Lower lobe of right lung (tissue), 2 donors: ENCODE measurements at regions not wholly inside any gene's neighbourhood (a gene's known extent, or its start where the extent isn't known, plus 50 kb on each side); places are given as distances from the start of the nearest gene placed in this dataset.
A peak's percentile ranks its signal among the peaks of the same experiment; 100 is the strongest.
"Not testable (repeated sequence)": the region's sequence is repeated elsewhere in the genome, so short reads cannot be mapped to it uniquely, and the experiment has no call there.

Experiments used
- ATAC-seq, 2 donors: fragments of 200-7000 bp; cut with Tn5 transposase; one replicate each; pipeline ENCODE4 v1.9.1; 2020 to 2022; ENCODE audit warnings: mild to moderate bottlenecking in 2 of 2, moderate library complexity in 2 of 2
- DNase-seq: peaks from one replicate; pipeline ENCODE4 v3.0.0-alpha.2; 2020
- H3K27ac ChIP-seq: fragments of 200-600 bp; one replicate; pipeline ENCODE4 v1.8.0; 2022
- H3K27me3 ChIP-seq: fragments of 200-600 bp; one replicate; pipeline ENCODE4 v1.8.0; 2022; ENCODE audit warnings: low read depth
- H3K36me3 ChIP-seq: fragments of 200-600 bp; one replicate; pipeline ENCODE4 v1.8.0; 2022; ENCODE audit warnings: mild to moderate bottlenecking
- H3K4me1 ChIP-seq: fragments of 200-600 bp; one replicate; pipeline ENCODE4 v1.8.0; 2022
- H3K4me3 ChIP-seq: fragments of 200-600 bp; one replicate; pipeline ENCODE4 v1.8.0; 2022; ENCODE audit warnings: mild to moderate bottlenecking
- H3K9me3 ChIP-seq: fragments of 200-600 bp; one replicate; pipeline ENCODE4 v1.8.0; 2022
- intact Hi-C: fragments of 100-400 bp; cut with DNase I; formaldehyde crosslinking; loops from one replicate; pipeline ENCODE4 v1.11.0; 2022
- TF ChIP-seq, protein P1 (sequence below): fragments of 200-600 bp; IDR thresholded peaks from one replicate; pipeline ENCODE4 v1.8.0; 2022; ENCODE audit warnings: antibody characterized with exemption, mild to moderate bottlenecking
- donor health status: DM: no; HTN: yes; CAD: no; lungs with severe emphysema.

DNA sequence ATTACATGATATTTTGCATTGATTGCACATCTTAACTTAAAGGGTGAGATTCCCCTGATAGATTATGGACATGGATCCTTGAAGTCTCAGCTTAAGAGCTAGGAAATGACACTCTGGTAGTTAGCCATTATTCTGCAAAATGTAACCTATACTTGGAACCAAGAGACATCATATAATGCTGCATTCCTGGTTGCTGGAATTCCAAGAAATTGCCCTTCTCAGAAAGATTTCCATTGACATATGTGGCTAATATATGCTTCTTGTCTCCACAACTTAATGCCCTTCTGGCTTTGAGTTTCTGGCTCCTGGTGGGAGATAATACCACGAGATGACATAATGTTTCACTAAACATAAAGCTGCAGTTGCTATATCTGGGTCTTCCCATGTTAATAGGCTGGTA is 204.4 kb upstream of the TRPC4 start:
- no peaks in the 10 kb centered on the region for H3K9me3 ChIP-seq
- TF ChIP-seq, protein P1, sequence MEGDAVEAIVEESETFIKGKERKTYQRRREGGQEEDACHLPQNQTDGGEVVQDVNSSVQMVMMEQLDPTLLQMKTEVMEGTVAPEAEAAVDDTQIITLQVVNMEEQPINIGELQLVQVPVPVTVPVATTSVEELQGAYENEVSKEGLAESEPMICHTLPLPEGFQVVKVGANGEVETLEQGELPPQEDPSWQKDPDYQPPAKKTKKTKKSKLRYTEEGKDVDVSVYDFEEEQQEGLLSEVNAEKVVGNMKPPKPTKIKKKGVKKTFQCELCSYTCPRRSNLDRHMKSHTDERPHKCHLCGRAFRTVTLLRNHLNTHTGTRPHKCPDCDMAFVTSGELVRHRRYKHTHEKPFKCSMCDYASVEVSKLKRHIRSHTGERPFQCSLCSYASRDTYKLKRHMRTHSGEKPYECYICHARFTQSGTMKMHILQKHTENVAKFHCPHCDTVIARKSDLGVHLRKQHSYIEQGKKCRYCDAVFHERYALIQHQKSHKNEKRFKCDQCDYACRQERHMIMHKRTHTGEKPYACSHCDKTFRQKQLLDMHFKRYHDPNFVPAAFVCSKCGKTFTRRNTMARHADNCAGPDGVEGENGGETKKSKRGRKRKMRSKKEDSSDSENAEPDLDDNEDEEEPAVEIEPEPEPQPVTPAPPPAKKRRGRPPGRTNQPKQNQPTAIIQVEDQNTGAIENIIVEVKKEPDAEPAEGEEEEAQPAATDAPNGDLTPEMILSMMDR, result no peak
- no peaks in the 10 kb centered on the region for H3K4me1 ChIP-seq
- no peaks in the 10 kb centered on the region for H3K36me3 ChIP-seq
- intact Hi-C loops, result no loop called here
- ATAC-seq, result no peak
- no peak overlapping the region for H3K4me3 ChIP-seq
- no peak for DNase-seq
- H3K27ac ChIP-seq, result no peak overlapping the region
- H3K27me3 ChIP-seq, result no peaks in the 10 kb centered on the region

DNA sequence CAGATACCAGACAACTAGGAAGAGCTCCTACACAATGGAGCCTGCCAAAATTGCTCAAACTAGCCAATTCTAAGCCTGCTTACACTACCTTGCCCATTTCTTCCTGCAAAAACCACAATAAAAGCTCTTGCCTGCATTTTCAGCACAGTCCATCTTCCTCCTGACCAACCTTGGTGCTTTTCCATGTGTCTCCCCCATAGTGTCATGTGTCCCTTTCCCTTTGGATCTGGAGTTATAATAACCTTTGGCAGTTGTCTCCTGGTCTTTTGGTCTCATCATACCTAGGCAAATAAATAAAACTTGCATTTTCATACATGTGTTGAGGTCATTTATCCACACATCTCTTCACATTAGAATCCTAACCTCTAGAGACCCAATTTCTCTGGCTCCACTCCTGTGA is 203.1 kb upstream of the TRPC4 start:
- ATAC-seq, result no peak
- DNase-seq, result no peak
- no peak overlapping the region for H3K4me3 ChIP-seq
- H3K27ac ChIP-seq, result no peak overlapping the region
- no peaks in the 10 kb centered on the region for H3K4me1 ChIP-seq
- H3K9me3 ChIP-seq, result no peaks in the 10 kb centered on the region
- TF ChIP-seq, protein P1, result no peak
- no peaks in the 10 kb centered on the region for H3K36me3 ChIP-seq
- H3K27me3 ChIP-seq, result no peaks in the 10 kb centered on the region
- intact Hi-C loops, result no loop called here

DNA sequence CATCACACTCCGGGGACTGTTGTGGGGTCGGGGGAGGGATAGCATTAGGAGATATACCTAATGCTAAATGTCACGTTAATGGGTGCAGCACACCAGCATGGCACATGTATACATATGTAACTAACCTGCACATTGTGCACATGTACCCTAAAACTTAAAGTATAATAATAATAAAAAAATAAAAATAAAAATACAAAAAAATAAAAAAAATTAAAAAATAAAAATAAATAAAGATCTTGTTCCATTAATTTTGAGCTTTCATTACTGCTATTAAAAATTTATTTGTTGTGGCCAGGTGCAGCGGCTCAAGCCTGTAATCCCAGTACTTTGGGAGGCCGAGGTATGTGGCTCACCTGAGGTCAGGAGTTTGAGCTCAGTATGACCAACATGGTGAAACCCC is 201.8 kb upstream of the TRPC4 start:
- H3K36me3 ChIP-seq, intact Hi-C loops, H3K9me3 ChIP-seq, H3K4me3 ChIP-seq, ATAC-seq, H3K27me3 ChIP-seq, H3K27ac ChIP-seq, H3K4me1 ChIP-seq, DNase-seq: not testable (repeated sequence)

DNA sequence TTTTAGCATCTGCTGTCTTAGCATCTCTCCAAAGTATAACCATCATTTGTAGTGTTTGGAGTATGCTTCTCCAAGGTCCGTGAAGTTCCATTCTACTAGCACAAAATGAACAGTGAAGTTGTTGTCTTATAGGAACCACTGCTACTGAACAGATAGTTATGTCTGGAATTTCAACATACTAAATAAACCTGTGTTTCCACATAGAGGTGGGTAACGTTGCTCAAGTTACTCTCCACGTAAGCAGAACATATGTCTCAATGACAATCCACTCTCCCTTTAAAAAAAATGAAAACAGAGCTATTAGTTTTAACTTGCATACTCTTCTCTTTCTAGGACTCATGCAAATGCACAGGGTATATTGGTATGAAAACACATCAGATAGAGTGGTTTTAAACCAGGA is 184.3 kb upstream of the TRPC4 start:
- ATAC-seq, result no peak
- TF ChIP-seq, protein P1, result no peak
- Histone ChIP-seq H3K4me1 (no peaks in the 10 kb centered on the region), H3K9me3 (no peaks in the 10 kb centered on the region), H3K4me3 (no peak overlapping the region), H3K36me3 (no peaks in the 10 kb centered on the region), H3K27ac (no peak overlapping the region), H3K27me3 (no peaks in the 10 kb centered on the region)
- intact Hi-C loops, result no loop called here
- DNase-seq, result no peak

DNA sequence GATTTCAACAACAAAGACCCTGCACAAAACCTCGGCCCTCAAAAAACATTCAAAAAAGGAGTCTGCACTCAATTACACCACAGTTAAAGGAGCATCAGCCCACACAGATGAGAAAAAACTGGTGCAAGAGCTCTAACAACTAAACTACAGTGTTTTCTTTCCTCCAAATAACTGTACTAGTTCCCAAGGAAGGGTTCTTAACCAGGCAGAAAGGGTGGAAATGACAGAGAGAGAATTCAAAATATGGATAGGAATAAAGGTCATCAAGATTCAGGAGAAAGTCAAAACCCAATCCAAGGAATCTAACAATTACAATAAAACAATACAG is 176.4 kb upstream of the TRPC4 start:
- H3K27ac ChIP-seq, result no peak overlapping the region
- H3K27me3 ChIP-seq, result no peaks in the 10 kb centered on the region
- no peak for DNase-seq
- no peak overlapping the region for H3K4me3 ChIP-seq
- TF ChIP-seq, protein P1, result no peak
- H3K36me3 ChIP-seq, result no peaks in the 10 kb centered on the region
- ATAC-seq, result no peak
- H3K4me1 ChIP-seq, result no peaks in the 10 kb centered on the region
- H3K9me3 ChIP-seq, result no peaks in the 10 kb centered on the region
- intact Hi-C loops, result no loop called here

DNA sequence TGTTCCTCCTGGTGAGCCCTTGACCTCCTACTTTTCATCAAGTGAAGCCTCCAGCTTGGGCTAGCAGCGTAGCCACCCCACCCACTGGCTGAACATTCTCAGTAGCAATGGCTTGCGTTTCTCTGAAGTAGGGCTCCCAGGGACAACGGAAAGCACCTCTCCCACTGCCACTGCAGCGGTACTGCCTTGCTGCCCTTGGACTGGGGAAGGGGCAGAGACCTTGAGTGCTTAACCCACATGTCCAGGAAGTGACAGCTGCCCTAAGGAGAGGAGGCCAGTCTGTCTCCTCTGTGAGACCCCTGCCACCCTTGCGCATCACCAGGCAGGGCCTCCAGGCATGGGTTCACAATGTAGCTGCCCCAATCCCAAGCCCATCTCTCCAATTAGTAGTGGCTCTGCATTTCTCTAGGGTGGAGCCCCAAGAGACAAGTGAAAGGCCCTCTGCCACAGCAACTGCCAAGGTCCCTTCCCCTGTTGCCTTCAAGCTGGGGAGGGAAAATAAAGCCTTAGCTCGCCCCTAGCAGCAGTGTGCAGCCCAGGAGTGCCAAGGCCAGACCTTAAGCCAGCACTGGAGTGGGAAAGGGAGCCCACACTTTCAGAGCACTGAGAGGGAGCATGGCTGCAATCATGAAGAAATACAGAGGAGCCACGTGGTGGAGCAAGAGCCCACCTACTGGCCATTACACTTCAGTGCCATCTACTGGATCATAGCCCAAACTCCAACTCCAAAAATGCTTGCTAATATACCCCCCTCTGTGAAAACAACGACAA is 175.9 kb upstream of the TRPC4 start:
- Histone ChIP-seq H3K27me3 (no peaks in the 10 kb centered on the region), H3K36me3 (no peaks in the 10 kb centered on the region), H3K9me3 (no peaks in the 10 kb centered on the region), H3K4me3 (no peak overlapping the region), H3K4me1 (no peaks in the 10 kb centered on the region), H3K27ac (no peak overlapping the region)
- intact Hi-C loops, result no loop called here
- DNase-seq (no peak), ATAC-seq (peak in 1 of 2 donors; percentile 23)
- TF ChIP-seq, protein P1, result no peak
